Stomach (tissue), 4 donors: ENCODE measurements at regions not wholly inside any gene's neighbourhood (a gene's known extent, or its start where the extent isn't known, plus 50 kb on each side); places are given as distances from the start of the nearest gene placed in this dataset.

ENCODE experiments used
- CTCF ChIP-seq, 7 experiments: fragments of 450-650 bp in 4 of 7; fragments of 200-600 bp in 3 of 7; sonication (generic) in 3 of 7; IDR thresholded peaks; one replicate each; pipeline ENCODE4 v1.5.1; 2016 to 2019; ENCODE audit warnings: antibody characterized with exemption in 7 of 7, control low read depth in 2 of 7, mild to moderate bottlenecking in 1 of 7
- EP300 ChIP-seq: sonication (generic); formaldehyde crosslinking; IDR thresholded peaks from one replicate; pipeline ENCODE4 v1.6.1; 2017; ENCODE audit warnings: antibody characterized with exemption
- POLR2A ChIP-seq, 4 donors: fragments of 450-650 bp; IDR thresholded peaks; one replicate each; pipeline ENCODE4 v1.6.1; 2016; ENCODE audit warnings: antibody characterized with exemption in 4 of 4, control low read depth in 2 of 4, mild to moderate bottlenecking in 1 of 4, moderate library complexity in 1 of 4
- POLR2AphosphoS5 ChIP-seq, 3 donors: sonication (generic); formaldehyde crosslinking; IDR thresholded peaks; one replicate each; pipeline ENCODE4 v1.6.1; 2016; ENCODE audit warnings: antibody characterized with exemption in 3 of 3

GRCh38 chr1:219538886-219539285 is 74.0 kb downstream of the ZC3H11B start:
- TF ChIP-seq CTCF (IDR thresholded peaks at IDR 0.05) (no peak), EP300 (no peak), POLR2AphosphoS5 (IDR thresholded peaks at IDR 0.05) (no peak), POLR2A (IDR thresholded peaks at IDR 0.05) (no peak)
